ENCODE measurements at regions not wholly inside any gene's neighbourhood (a gene's known extent, or its start where the extent isn't known, plus 50 kb on each side); places are given as distances from the start of the nearest gene placed in this dataset.

- TF ChIP-seq POLR2AphosphoS5 (IDR thresholded peaks at IDR 0.05; ENCODE audit: low read depth) (no peak), CTCF (conservative IDR thresholded peaks at IDR 0.05; ENCODE audit: low read depth in 2 of 2) (no peak), EZH2phosphoT487 (IDR thresholded peaks at IDR 0.05; ENCODE audit: unreplicated experiment) (no peak), EZH2 (IDR thresholded peaks at IDR 0.05; ENCODE audit: low read depth, unreplicated experiment) (no peak), NANOG (IDR thresholded peaks at IDR 0.05; ENCODE audit: borderline replicate concordance) (no peak), JUNB (IDR thresholded peaks at IDR 0.05; ENCODE audit: unreplicated experiment) (no peak), CREB1 (CRISPR knock-in tag; IDR thresholded peaks at IDR 0.05; ENCODE audit: low read depth) (no peak), REST (IDR thresholded peaks at IDR 0.05; ENCODE audit: unreplicated experiment) (no peak), ZNF462 (CRISPR knock-in tag; IDR thresholded peaks at IDR 0.05) (no peak), ETS1 (IDR thresholded peaks at IDR 0.05) (no peak), ZNF331 (CRISPR knock-in tag; IDR thresholded peaks at IDR 0.05; ENCODE audit: low read depth) (no peak)
Observed at GRCh38 chr10:94049911-94050310, 56.2 kb downstream of the PLCE1 start.

Data from GM23338 (cell line).